Body of pancreas (tissue), 4 donors: ENCODE measurements at regions not wholly inside any gene's neighbourhood (a gene's known extent, or its start where the extent isn't known, plus 50 kb on each side); places are given as distances from the start of the nearest gene placed in this dataset.

ENCODE experiments used
- CTCF ChIP-seq, 7 experiments: fragments of 450-650 bp in 4 of 7; fragments of 200-600 bp in 3 of 7; sonication (generic) in 3 of 7; IDR thresholded peaks; one replicate each; pipeline ENCODE4 v1.5.1; 2016 to 2019; ENCODE audit warnings: antibody characterized with exemption in 7 of 7
- POLR2A ChIP-seq, 3 donors: fragments of 450-650 bp; IDR thresholded peaks; one replicate each; pipeline ENCODE4 v1.6.1; 2016; ENCODE audit warnings: antibody characterized with exemption in 3 of 3, mild to moderate bottlenecking in 2 of 3

- no peak for TF ChIP-seq CTCF (IDR thresholded peaks at IDR 0.05)
- no peak for TF ChIP-seq POLR2A (IDR thresholded peaks at IDR 0.05)
Measured at GRCh38 chr9:86708918-86709835, 238.1 kb downstream of the GAS1 start.
